ENCODE measurements at regions not wholly inside any gene's neighbourhood (a gene's known extent, or its start where the extent isn't known, plus 50 kb on each side); places are given as distances from the start of the nearest gene placed in this dataset.

GRCh38 chr6:90976341-90976740, 389.5 kb upstream of the MAP3K7 start:
- H3K79me1 ChIP-seq (ENCODE audit: insufficient read depth, low read depth, low read length, poor library complexity, severe bottlenecking) = no peaks in the 10 kb centered on the region
- peaks cover 13% of the 10 kb centered on the region in 2 experiments for H3K4me1 Mint-ChIP-seq

More at GRCh38 chr6:90976341-90976740, 389.5 kb upstream of the MAP3K7 start:
- Histone ChIP-seq H3K4ac (ENCODE audit: low read depth, low read length) (no peak overlapping the region), H4K20me1 (ENCODE audit: control insufficient read depth, insufficient read depth, insufficient read length) (no peaks in the 10 kb centered on the region), H3K27ac (ENCODE audit: insufficient read length, low read depth, low read length) (no peak overlapping the region), H2BK20ac (ENCODE audit: low read depth, low read length, poor library complexity, severe bottlenecking) (no peak overlapping the region), H3K79me2 (ENCODE audit: insufficient read depth, low read length) (no peaks in the 10 kb centered on the region), H2AFZ (ENCODE audit: low read length) (no peak overlapping the region), H4K8ac (replicated peaks; ENCODE audit: insufficient read length, low read depth, low read length) (no peak overlapping the region), H3K23me2 (ENCODE audit: insufficient read length, low read depth, low read length, poor library complexity, severe bottlenecking) (no peaks in the 10 kb centered on the region), H2BK5ac (ENCODE audit: insufficient read length, low read length) (no peak overlapping the region), H3K27me3 (ENCODE audit: insufficient read depth, low read length) (no peaks in the 10 kb centered on the region), H3K4me1 (ENCODE audit: insufficient read depth, low read length) (no peaks in the 10 kb centered on the region; the same call in 1 of the 2 replicates), H3T11ph (ENCODE audit: low read length) (no peak overlapping the region), H3K56ac (ENCODE audit: insufficient read length, low read depth, low read length) (no peak overlapping the region), H2BK15ac (ENCODE audit: low read depth, low read length) (no peak overlapping the region), H3K9ac (ENCODE audit: extremely low read depth, insufficient read length, low read length) (no peak overlapping the region), H2BK120ac (ENCODE audit: low read depth, low read length, poor library complexity, severe bottlenecking) (no peak overlapping the region), H4K5ac (ENCODE audit: insufficient read length, low read depth, low read length) (no peak overlapping the region), H3K9me3 (ENCODE audit: control insufficient read depth, low read depth, low read length) (no peaks in the 10 kb centered on the region), H3K18ac (ENCODE audit: insufficient read length, low read depth, low read length) (no peak overlapping the region), H4K91ac (ENCODE audit: insufficient read length, low read depth, low read length) (no peak overlapping the region), H2AK5ac (ENCODE audit: insufficient read length, low read length) (no peak overlapping the region), H3K14ac (ENCODE audit: insufficient read depth, low read length) (no peak overlapping the region), H2BK12ac (ENCODE audit: insufficient read length, low read depth, low read length) (no peak overlapping the region), H3K23ac (ENCODE audit: insufficient read length, low read depth, low read length) (no peak overlapping the region), H3K4me2 (ENCODE audit: insufficient read depth, insufficient read length, low read length) (no peak overlapping the region)
- no peaks in the 10 kb centered on the region for H3K27me3 Mint-ChIP-seq (ENCODE audit: low read depth)
- no peak overlapping the region for H3K27ac Mint-ChIP-seq
- no CpG with 5 or more reads among the region's 2 CpGs for WGBS (ENCODE audit: extremely low coverage, insufficient read length, low lambda C conversion rate)
- TF ChIP-seq CTCF (conservative IDR thresholded peaks at IDR 0.05) = no peak
- DNase-seq = no peak
- H3K9me3 Mint-ChIP-seq = no peaks in the 10 kb centered on the region
- H3K36me3 Mint-ChIP-seq (ENCODE audit: insufficient read depth in 1 of 3, low read depth in 3 of 3) = no peaks in the 10 kb centered on the region
- H3K4me3 Mint-ChIP-seq = no peak overlapping the region

Data from H9 (cell line).